Suprapubic skin (tissue), 3 donors: ENCODE measurements at regions not wholly inside any gene's neighbourhood (a gene's known extent, or its start where the extent isn't known, plus 50 kb on each side); places are given as distances from the start of the nearest gene placed in this dataset.

Source experiments
- CTCF ChIP-seq, 2 donors: fragments of 200-600 bp in 1 of 2; fragments of 450-650 bp in 1 of 2; sonication (generic) in 1 of 2; IDR thresholded peaks; one replicate each; pipeline ENCODE4 v1.5.1; 2016 to 2019; ENCODE audit warnings: antibody characterized with exemption in 2 of 2, mild to moderate bottlenecking in 1 of 2, moderate library complexity in 1 of 2
- POLR2AphosphoS5 ChIP-seq, 3 donors: sonication (generic); formaldehyde crosslinking; IDR thresholded peaks; one replicate each; pipeline ENCODE4 v1.6.1; 2017; ENCODE audit warnings: antibody characterized with exemption in 3 of 3

- no peak for TF ChIP-seq CTCF (IDR thresholded peaks at IDR 0.05)
- TF ChIP-seq POLR2AphosphoS5 (IDR thresholded peaks at IDR 0.05): no peak
These were observed 483.9 kb upstream of the KLF4 start for GRCh38 chr9:107973451-107973850.
